Neuronal stem cell (in vitro differentiated cells): ENCODE measurements at regions not wholly inside any gene's neighbourhood (a gene's known extent, or its start where the extent isn't known, plus 50 kb on each side); places are given as distances from the start of the nearest gene placed in this dataset.

ENCODE experiments used
- DNase-seq: peaks from one replicate; pipeline ENCODE4 v3.0.0-alpha.2; 2013; ENCODE audit warnings: low spot score
- H2AFZ ChIP-seq: one replicate; pipeline ENCODE4 v1.6.1; 2013; ENCODE audit warnings: mild to moderate bottlenecking, low read length, inconsistent platforms
- H2AK5ac ChIP-seq: 2 replicates; pipeline ENCODE4 v1.6.1; 2013; ENCODE audit warnings: low read depth, mild to moderate bottlenecking, inconsistent platforms, low read length, moderate library complexity, mixed read lengths
- H2BK120ac ChIP-seq: 2 replicates; pipeline ENCODE4 v1.6.1; 2013; ENCODE audit warnings: low read depth, mild to moderate bottlenecking, inconsistent platforms, low read length, moderate library complexity, mixed read lengths
- H2BK12ac ChIP-seq: one replicate; pipeline ENCODE4 v1.6.1; 2013; ENCODE audit warnings: low read length, inconsistent platforms
- H2BK15ac ChIP-seq: 2 replicates; pipeline ENCODE4 v1.6.1; 2013; ENCODE audit warnings: mild to moderate bottlenecking, low read length, inconsistent platforms, mixed read lengths
- H2BK5ac ChIP-seq: one replicate; pipeline ENCODE4 v1.6.1; 2013; ENCODE audit warnings: inconsistent platforms, mild to moderate bottlenecking, low read length, moderate library complexity
- H3K14ac ChIP-seq: one replicate; pipeline ENCODE4 v1.6.1; 2013; ENCODE audit warnings: low read length, inconsistent platforms
- H3K18ac ChIP-seq: 2 replicates; pipeline ENCODE4 v1.6.1; 2013; ENCODE audit warnings: low read length, inconsistent platforms
- H3K23ac ChIP-seq: 2 replicates; pipeline ENCODE4 v1.6.1; 2013; ENCODE audit warnings: low read depth, mild to moderate bottlenecking, mixed read lengths, low read length, inconsistent platforms; ENCODE audit not compliant: poor library complexity
- H3K27ac ChIP-seq: replicated peaks from 3 replicates; pipeline ENCODE4 v1.5.1; 2013; ENCODE audit warnings: low read length, inconsistent platforms
- H3K27me3 ChIP-seq, 3 experiments: 2 replicates each; pipeline ENCODE4 v1.6.1; 2013; ENCODE audit warnings: low read length in 3 of 3, mild to moderate bottlenecking in 2 of 3, inconsistent platforms in 1 of 3, low read depth in 1 of 3, mixed read lengths in 1 of 3, moderate library complexity in 1 of 3; ENCODE audit not compliant: control insufficient read depth in 3 of 3, insufficient read depth in 3 of 3
- H3K36me3 ChIP-seq, 2 donors: replicated peaks in 1 of 2; 2 replicates each; pipeline ENCODE4 v1.6.1; 2013; ENCODE audit warnings: low read length in 2 of 2; ENCODE audit not compliant: control insufficient read depth in 2 of 2, insufficient read depth in 2 of 2
- H3K4ac ChIP-seq: 2 replicates; pipeline ENCODE4 v1.6.1; 2013; ENCODE audit warnings: inconsistent platforms, mild to moderate bottlenecking, low read length, moderate library complexity
- H3K4me1 ChIP-seq, 2 donors: 1 replicate in 1 of 2; 2 replicates in 1 of 2; pipeline ENCODE4 v1.6.1; 2013; ENCODE audit warnings: low read length in 2 of 2, low read depth in 1 of 2; ENCODE audit not compliant: control insufficient read depth in 2 of 2, insufficient read depth in 1 of 2
- H3K4me2 ChIP-seq: one replicate; pipeline ENCODE4 v1.6.1; 2013; ENCODE audit warnings: mild to moderate bottlenecking, low read length, inconsistent platforms; ENCODE audit not compliant: insufficient read depth, poor library complexity, severe bottlenecking
- H3K4me3 ChIP-seq, 2 donors: 2 replicates each; pipeline ENCODE4 v1.5.1; 2013; ENCODE audit warnings: low read length in 2 of 2, mild to moderate bottlenecking in 2 of 2, inconsistent platforms in 1 of 2, moderate library complexity in 1 of 2
- H3K79me1 ChIP-seq: one replicate; pipeline ENCODE4 v1.6.1; 2013; ENCODE audit warnings: low read depth, mild to moderate bottlenecking, inconsistent platforms, low read length, moderate library complexity
- H3K9ac ChIP-seq: one replicate; pipeline ENCODE4 v1.6.1; 2013; ENCODE audit warnings: mild to moderate bottlenecking, low read depth, low read length, inconsistent platforms; ENCODE audit not compliant: poor library complexity
- H3K9me3 ChIP-seq, 2 donors: replicated peaks in 1 of 2; 2 replicates each; pipeline versions ENCODE3 to v1.6.1; 2013; ENCODE audit warnings: low read length in 2 of 2, mild to moderate bottlenecking in 2 of 2, inconsistent platforms in 1 of 2, low read depth in 1 of 2, mixed read lengths in 1 of 2, moderate library complexity in 1 of 2; ENCODE audit not compliant: control insufficient read depth in 2 of 2, insufficient read depth in 1 of 2
- H4K8ac ChIP-seq: one replicate; pipeline ENCODE4 v1.6.1; 2013; ENCODE audit warnings: low read depth, mild to moderate bottlenecking, inconsistent platforms, low read length, moderate library complexity
- H4K91ac ChIP-seq: one replicate; pipeline ENCODE4 v1.6.1; 2013; ENCODE audit warnings: low read length, low read depth, mild to moderate bottlenecking, inconsistent platforms; ENCODE audit not compliant: poor library complexity
- WGBS, 2 donors: extraction: QIAGEN DNeasy Blood & Tissue Kit; methylation state at CpG; one replicate each; pipeline ENCODE4 v1.1.7; 2013; ENCODE audit warnings: missing lambda C conversion rate in 2 of 2, mixed read lengths in 1 of 2; ENCODE audit not compliant: insufficient read length in 2 of 2, insufficient replicate concordance in 1 of 2; ENCODE audit errors: extremely low coverage in 2 of 2; 5-methylcytosine and 5-hydroxymethylcytosine counted together

- H4K8ac ChIP-seq: no peak overlapping the region
- no peak overlapping the region for H2AFZ ChIP-seq
- no peak overlapping the region for H3K27ac ChIP-seq
- H3K18ac ChIP-seq: no peak overlapping the region
- H3K4me2 ChIP-seq: no peak overlapping the region
- H4K91ac ChIP-seq: no peak overlapping the region
- no peak overlapping the region for H2BK15ac ChIP-seq
- no peak overlapping the region for H3K9ac ChIP-seq
- WGBS, 2 donors: no CpG with 5 or more reads among the region's 2 CpGs
- no peak for DNase-seq
- no peaks in the 10 kb centered on the region for H3K9me3 ChIP-seq
- no peak overlapping the region for H2BK120ac ChIP-seq
- no peak overlapping the region for H3K4ac ChIP-seq
- H3K4me3 ChIP-seq: no peak overlapping the region
- no peak overlapping the region for H3K23ac ChIP-seq
- no peaks in the 10 kb centered on the region for H3K79me1 ChIP-seq
- H2BK5ac ChIP-seq: no peak overlapping the region
- no peak overlapping the region for H3K14ac ChIP-seq
- H2AK5ac ChIP-seq: no peak overlapping the region
- H2BK12ac ChIP-seq: no peak overlapping the region
- no peaks in the 10 kb centered on the region for H3K36me3 ChIP-seq
- H3K4me1 ChIP-seq: no peaks in the 10 kb centered on the region
- H3K27me3 ChIP-seq: no peaks in the 10 kb centered on the region
Measured at GRCh38 chr10:52573347-52573746, 199.2 kb downstream of the MBL2 start.

DNA sequence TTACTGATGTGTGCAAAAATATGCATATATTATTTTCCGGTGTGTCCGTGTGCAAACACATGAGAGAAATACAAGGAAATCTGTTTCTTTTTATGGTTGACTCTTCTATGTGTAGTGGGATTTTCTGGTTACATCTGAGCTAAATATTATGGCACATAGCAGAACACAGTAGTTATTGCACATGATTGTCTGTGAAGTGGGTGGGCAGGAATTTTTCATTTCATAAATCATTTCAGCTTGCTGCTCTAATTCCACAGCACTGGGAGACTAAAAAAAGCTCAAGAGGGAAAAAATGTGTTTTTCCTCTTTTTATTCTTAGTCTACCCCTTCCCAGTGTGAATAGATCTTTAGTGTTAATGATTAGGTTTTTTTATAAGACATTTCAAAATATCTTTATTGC lies 197.9 kb downstream of the MBL2 start:
- no CpG with 5 or more reads among the region's 2 CpGs for WGBS, 2 donors
- Histone ChIP-seq H3K4me1 (no peaks in the 10 kb centered on the region), H3K4me2 (no peak overlapping the region)

GRCh38 chr10:52577047-52577446 lies 195.5 kb downstream of the MBL2 start:
- no peaks in the 10 kb centered on the region for H3K36me3 ChIP-seq
- H3K23ac ChIP-seq: no peak overlapping the region
- no peak overlapping the region for H2BK5ac ChIP-seq
- no peak overlapping the region for H3K14ac ChIP-seq
- no peaks in the 10 kb centered on the region for H3K4me1 ChIP-seq
- WGBS, 2 donors: no CpG with 5 or more reads among the region's 2 CpGs
- no peak overlapping the region for H3K4me2 ChIP-seq
- H4K8ac ChIP-seq: no peak overlapping the region
- H3K27me3 ChIP-seq: no peaks in the 10 kb centered on the region
- H4K91ac ChIP-seq: no peak overlapping the region
- H2BK120ac ChIP-seq: no peak overlapping the region
- no peak overlapping the region for H2AFZ ChIP-seq
- H3K79me1 ChIP-seq: no peaks in the 10 kb centered on the region
- H2AK5ac ChIP-seq: no peak overlapping the region
- H2BK12ac ChIP-seq: no peak overlapping the region
- no peak overlapping the region for H3K27ac ChIP-seq
- DNase-seq: no peak
- H3K4ac ChIP-seq: no peak overlapping the region
- no peak overlapping the region for H3K18ac ChIP-seq
- no peak overlapping the region for H2BK15ac ChIP-seq
- no peaks in the 10 kb centered on the region for H3K9me3 ChIP-seq
- H3K4me3 ChIP-seq: no peak overlapping the region
- no peak overlapping the region for H3K9ac ChIP-seq

More for the DNA sequence above, 197.9 kb downstream of the MBL2 start:
- no peaks in the 10 kb centered on the region for H3K9me3 ChIP-seq
- H3K79me1 ChIP-seq: no peaks in the 10 kb centered on the region
- no peak overlapping the region for H3K27ac ChIP-seq
- H3K36me3 ChIP-seq: no peaks in the 10 kb centered on the region
- no peaks in the 10 kb centered on the region for H3K27me3 ChIP-seq
- H2BK5ac ChIP-seq: no peak overlapping the region
- no peak for DNase-seq
- no peak overlapping the region for H2BK15ac ChIP-seq
- H3K18ac ChIP-seq: no peak overlapping the region
- no peak overlapping the region for H3K23ac ChIP-seq
- H3K9ac ChIP-seq: no peak overlapping the region
- H2AFZ ChIP-seq: no peak overlapping the region
- H4K91ac ChIP-seq: no peak overlapping the region
- H3K4me3 ChIP-seq: no peak overlapping the region
- no peak overlapping the region for H3K4ac ChIP-seq
- no peak overlapping the region for H3K14ac ChIP-seq
- no peak overlapping the region for H2AK5ac ChIP-seq
- H2BK12ac ChIP-seq: no peak overlapping the region
- H4K8ac ChIP-seq: no peak overlapping the region
- H2BK120ac ChIP-seq: no peak overlapping the region

DNA sequence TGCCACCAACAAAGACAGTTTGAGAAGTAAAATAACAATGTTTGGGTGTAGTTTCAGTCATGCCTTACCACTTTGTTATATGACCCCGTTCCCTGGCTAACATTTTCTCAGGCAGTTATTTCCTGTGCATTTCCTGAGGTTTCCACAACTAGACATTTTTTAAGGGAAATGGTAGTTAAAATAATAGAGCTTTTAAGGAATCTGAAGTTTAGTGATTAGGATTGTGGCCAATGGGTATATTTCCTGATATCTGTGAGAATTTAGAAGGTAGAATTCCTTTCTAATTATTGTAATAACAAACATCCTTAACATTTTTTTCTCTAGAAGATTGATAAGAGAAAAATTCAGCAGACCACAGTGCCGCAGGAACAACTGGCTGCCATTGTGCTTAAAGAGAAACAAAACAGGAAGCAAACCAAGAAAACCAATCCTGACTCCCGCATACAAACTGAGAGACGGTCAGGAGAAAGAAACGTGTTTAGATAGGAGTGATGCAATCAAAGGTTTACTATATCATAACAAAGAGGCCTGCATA lies 193.6 kb downstream of the MBL2 start:
- Histone ChIP-seq H2BK15ac (no peak overlapping the region), H3K18ac (no peak overlapping the region), H2BK12ac (no peak overlapping the region), H3K36me3 (no peaks in the 10 kb centered on the region), H3K79me1 (no peaks in the 10 kb centered on the region), H3K27me3 (no peaks in the 10 kb centered on the region), H2BK120ac (no peak overlapping the region), H2AK5ac (no peak overlapping the region), H3K9me3 (no peaks in the 10 kb centered on the region), H3K4ac (no peak overlapping the region), H4K8ac (no peak overlapping the region), H3K4me1 (no peaks in the 10 kb centered on the region), H2AFZ (peak overlapping the region; percentile 53), H4K91ac (no peak overlapping the region), H3K14ac (no peak overlapping the region), H3K4me3 (no peak overlapping the region), H2BK5ac (no peak overlapping the region), H3K27ac (no peak overlapping the region), H3K9ac (no peak overlapping the region), H3K23ac (no peak overlapping the region), H3K4me2 (no peak overlapping the region)
- no peak for DNase-seq
- WGBS, 2 donors: no CpG with 5 or more reads among the region's 5 CpGs
